COLO668 (cell line): ENCODE measurements at regions not wholly inside any gene's neighbourhood (a gene's known extent, or its start where the extent isn't known, plus 50 kb on each side); places are given as distances from the start of the nearest gene placed in this dataset.

Source experiments
- DNase-seq: peaks from one replicate; lab custom pipeline; 2025; ENCODE audit not compliant: unreplicated experiment; lab: John Stamatoyannopoulos, UW

DNA sequence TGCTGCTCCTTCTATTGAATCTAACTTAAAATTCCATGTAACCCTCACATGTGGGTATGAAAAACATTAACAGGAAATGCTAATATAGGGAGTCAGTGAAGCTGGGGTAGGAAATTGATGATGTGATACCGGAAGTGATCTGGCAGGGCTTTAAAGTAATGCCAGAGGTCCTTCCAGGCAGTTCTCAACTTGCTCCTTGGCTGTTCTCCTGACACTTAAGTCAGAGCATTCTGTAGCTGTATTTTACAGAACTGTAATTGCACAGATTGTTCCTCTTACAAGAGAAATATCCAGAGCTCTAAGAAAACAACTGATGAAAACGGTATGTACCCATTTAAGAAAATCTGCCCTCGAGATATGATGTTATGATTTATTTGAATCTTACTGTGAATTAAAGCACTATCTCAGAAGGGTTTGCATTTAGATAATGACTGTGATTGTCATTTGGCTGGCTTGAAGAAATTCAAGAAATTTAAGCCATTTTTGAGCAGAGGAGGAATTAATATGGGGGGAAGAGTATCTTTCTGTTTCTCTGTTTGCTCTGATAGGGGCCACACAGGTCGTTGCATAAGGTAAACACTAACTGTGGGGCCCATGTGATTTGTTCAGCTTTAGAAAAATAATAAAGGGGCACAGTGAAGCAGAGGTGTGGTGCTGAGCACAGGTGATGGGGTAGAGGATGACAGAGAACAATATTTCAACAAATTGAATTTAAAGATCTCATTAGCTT is 88.4 kb downstream of the BBS10 start:
- DNase-seq, result no peak

DNA sequence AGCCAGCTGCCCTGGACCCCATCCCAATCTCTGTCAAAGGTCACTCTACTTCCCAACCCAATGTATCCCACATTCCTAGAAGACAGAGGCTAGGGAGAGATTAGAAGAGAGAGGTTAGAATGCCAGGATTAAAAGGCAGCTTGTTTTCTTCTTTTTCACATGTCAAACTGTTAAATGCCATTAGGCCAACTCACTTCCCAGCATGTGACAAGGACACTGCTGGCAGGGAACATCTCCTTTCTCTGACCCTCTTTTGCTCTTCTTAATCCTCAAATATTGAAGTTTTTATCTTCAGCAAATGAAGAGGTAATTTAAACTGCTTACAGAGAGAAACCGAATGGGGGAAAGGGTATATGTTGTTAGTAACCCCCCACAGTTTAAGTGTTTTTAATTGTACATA is 89.1 kb downstream of the BBS10 start:
- DNase-seq, result no peak

DNA sequence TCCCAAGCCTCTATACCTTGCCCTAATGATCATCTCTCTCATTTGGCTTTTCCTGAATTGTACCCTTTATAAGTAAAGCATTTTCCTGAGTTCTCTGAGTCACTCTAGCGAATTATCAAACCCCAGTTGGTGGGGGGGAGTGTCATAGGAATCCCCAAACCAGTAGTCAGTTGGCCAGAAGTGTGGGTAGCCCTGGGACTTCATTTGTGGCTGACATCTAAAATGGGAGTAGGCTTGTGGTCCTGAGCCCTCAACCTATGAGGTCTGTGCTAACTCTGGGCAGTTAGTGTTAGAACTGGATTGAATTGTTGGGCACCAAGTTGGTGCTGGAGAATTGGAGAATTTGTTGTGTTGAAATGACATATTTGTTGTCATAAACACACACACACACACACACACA is 91.3 kb downstream of the BBS10 start:
- DNase-seq, result no peak

DNA sequence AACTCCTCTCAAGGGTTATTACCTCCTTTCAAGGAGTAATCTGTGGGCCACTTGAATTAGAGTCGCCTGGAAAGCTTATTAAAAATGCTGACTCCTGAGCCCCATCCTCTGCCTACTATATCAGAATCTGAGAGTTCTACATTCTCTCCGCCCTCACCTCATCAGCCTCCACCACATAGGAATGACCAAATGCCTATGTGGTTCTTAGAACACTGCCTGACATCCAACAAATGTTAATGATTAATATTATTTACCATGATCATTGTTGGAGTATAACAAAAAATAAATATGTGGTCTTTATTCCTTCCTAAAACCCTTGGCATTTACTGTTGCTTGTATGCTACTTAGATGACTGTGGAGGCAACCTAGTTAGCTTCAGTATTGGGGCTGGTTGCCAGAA is 91.9 kb downstream of the BBS10 start:
- no peak for DNase-seq

DNA sequence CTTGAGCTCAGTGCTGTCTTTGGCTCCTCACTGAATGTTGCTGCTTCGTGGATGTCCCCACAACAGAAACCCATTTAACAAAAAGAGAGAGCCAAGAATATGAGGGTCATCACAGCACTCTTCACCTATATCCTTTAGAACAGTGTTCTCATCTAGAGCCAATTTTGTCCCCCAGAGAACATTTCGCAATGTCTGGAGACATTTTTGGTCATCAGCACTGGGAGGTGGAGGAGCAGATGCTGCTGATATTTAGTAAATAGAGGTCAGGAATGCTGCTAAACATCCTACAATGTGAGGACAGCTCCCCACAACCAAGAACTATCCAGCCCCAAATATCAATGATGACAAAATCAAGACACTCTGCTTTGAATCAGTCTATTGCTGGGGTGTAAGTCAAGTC is 92.5 kb downstream of the BBS10 start:
- no peak for DNase-seq

DNA sequence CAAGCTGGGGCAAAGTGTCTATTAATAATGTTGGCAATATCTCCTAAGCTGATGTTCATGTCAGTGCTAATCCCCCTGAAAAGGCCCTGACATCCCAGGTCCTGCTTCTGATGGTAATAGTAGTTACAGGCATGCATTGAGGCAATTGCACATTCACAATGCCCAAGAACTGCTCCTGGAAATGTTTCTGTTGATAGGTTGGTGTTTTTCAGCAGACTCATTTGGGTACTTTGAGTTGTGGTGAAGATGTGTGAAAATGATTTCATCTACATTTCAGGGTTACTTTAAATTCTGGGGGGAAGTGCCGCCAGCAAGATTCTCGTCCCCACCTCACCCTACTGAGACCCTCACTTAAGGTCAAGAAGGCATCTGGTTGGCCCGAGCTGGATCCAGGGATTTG is 92.9 kb downstream of the BBS10 start:
- no peak for DNase-seq

DNA sequence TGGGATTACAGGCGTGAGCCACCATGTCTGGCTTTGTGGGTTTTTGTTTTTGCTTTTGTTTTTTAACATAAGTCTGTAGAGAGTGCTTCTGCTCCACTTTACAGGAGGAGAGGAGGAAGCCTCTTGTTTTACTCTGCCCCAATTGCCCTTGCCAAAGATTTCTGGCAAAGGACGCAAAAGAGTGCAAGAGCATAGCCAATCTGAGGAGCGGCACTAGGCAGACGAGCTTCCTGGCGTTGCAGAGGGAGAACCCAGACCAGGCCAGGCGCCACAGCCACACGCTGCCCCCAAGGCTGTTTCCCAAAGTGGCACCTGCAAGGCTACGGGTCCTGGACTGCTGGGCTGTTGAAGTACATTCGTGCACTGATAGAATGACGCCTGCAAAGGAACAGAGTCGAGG is 96.2 kb downstream of the BBS10 start:
- DNase-seq, result no peak

DNA sequence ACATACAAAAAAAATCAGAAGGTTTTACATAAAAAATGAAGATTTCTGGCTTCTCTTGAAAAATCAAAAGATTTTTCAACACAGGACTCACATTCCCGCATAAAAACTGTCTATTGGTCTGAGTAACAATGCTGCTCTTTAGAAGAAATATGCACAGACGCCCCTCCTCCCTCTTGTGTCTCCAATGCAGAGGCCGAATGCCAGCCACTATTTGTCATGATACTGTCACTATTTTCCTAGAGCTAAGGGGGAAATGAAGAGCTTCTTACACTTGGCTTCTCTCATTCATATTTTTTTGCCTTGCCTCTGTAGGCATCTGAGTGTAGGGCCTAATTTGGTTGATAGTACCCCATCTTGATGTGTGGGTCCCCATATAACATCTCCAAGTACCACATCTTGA is 98.0 kb downstream of the BBS10 start:
- no peak for DNase-seq

DNA sequence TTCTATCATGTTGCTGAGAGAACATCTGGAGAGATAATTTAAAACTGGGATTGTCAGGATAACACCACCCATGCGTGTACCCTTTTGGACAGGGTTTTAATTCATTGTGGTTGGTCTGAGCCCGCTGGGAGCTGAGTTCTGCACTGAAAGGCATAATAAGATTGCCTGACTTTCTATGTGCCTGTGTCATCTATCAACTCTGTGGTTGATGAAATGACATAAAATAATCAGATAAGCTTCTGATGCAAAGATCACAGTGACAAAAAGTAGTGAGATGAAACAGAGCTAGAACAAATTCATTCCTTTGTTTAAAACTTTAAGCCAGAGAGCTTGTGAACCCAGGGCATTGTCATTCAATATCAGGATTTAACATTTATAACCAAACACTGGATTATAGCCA is 98.7 kb downstream of the BBS10 start:
- no peak for DNase-seq

DNA sequence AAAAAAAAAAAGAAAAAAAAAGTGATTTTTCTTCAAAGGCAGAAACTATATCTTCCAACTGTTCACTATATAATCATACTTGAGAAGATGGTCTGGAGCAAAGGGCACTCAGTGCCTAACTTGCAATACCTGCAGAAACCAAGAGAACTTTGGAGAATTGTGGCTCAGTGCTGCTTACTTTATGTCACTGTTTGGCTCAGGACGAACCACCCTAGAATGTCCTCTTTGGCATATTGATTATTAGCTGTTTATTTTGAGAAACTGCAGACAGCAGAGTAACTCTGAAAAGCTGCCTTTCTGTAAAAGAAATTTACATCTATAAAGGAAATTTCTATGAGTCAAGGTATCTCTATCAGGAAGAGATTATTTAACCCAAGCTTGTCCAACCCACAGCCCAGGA is 100.2 kb downstream of the BBS10 start:
- DNase-seq, result no peak

DNA sequence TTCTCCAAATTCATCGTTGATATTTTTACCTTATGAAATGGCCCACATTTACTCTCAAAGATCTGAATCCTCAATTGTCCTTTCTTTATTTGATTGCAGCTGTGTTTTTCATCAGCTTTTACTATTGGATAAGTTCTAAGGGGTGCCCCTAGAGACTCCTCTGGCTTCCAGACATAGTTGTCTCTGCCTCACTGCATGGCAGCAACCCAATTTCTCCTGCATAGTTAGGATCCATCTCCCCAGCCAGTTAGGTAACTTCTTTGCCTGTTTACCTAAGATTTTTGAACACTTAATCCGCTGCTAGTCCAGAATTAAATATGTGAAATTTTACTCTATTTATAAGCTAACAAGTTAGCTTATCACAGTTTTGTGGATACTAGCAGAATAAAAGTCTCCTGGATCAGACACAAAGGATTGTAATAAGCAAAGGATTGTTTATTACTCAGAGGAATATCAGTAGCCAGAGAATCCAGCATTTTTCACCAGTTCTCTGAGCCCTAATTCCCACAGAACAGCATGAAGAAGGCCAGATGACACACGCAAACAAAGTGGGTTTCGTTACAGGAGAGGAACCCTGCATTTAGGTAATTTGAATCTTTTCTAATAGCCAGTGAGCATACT is 101.1 kb downstream of the BBS10 start:
- no peak for DNase-seq

DNA sequence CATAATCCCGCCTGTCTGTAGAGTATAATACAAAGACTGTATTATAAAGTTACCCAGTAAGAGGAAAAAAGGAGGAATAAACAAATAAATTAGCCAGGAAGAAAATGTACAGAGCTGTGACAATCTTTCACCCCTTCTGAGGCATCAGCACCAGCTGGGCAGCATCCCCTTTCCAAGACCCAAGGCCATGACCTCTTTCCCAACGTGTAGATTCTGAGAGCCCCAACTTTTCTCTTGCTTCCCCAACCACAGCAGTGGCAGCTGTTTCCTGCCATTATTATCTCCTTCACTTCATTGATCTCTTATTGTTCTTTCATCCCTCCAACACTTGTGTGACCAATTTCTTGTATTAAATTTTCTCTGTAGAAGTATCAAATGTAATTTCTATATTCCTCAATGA is 101.6 kb downstream of the BBS10 start:
- no peak for DNase-seq

DNA sequence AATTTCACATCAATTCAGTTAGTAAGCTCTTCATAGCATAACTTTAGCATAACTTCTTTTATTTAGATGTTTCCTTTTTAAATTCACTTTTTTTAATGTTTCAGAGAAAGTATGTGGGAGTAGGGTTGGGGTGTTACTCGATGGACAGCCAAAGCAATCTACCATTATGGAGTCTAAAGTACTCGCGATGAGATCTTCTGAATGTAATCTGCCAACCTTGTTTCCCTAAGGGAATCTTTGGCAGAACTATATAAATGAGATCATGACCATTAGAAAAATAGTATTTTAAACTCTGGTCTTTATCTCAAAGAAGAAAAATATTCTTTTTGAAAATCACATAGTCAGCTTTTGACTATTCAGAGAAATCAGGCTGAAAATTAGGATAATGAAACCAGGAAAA is 103.9 kb downstream of the BBS10 start:
- no peak for DNase-seq

DNA sequence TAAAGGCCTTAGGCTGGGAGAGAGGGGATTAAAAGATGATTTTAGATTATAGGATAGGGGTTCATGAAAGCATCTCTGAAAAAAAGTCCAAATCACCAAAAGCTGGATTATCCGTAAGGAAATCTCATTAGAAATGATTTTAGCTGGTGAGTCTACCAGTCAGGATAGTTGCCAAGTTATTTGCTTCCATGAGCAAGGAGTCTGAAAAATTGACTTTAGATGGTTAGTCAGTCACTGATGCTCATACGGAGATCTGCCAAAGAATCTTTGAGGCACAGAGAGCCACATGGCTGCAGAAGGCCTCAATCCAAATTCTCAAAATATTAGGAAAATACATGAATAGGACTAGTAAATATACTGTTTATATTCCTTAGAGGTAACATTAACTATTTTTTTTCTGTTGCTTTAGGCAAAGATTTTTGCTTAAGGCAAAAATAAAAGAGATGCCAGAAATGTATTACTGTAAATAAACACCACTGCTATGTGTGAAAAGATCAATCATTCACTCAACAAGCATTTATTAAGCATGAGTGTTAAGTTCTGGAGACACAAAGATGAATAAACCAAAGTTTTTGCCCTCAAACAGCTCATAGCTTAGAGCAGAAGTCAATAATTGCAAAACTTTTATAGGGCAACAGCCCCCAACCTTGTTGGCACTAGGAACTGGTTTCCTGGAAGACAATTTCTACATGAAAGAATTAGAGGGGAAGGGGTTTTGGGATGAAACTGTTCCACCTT is 105.2 kb downstream of the BBS10 start:
- no peak for DNase-seq

DNA sequence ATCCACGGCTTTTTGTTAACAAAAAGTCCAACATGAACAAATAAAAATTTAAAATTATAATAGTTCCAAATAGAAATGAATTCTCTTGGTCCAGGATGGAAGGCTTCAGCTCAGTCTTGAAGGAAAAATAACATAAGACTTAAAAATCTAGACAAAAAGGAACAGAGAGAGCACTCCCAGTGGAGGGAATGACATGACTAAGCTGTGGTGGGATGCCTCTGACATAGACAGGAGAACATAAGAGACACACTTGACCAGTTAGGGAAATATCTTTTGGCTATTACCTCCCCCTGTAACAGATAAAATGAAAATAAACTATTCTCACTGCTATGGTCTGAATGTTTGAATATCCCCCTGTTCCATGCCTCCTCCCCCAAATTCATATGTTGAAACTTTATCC is 106.8 kb downstream of the BBS10 start:
- DNase-seq, result no peak

DNA sequence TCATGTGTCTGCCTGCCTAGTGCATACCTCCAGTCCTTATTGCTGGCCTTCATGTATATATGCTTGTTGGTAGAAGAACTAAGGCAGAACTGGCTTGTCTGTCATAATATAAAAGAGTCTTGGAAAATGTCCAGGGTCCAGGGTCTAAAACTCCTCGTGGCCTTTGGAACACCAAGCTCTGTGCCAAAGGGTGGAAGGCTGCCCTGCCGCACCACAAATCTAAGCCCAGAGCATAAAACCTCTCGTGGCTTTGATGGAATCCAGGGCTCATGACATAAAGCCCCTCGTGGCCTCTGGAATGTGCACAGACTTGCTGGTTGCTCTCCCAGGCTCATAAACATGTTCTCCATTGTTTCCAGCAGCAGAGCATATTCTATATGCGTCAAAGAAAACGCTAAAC is 107.9 kb downstream of the BBS10 start:
- DNase-seq, result no peak

DNA sequence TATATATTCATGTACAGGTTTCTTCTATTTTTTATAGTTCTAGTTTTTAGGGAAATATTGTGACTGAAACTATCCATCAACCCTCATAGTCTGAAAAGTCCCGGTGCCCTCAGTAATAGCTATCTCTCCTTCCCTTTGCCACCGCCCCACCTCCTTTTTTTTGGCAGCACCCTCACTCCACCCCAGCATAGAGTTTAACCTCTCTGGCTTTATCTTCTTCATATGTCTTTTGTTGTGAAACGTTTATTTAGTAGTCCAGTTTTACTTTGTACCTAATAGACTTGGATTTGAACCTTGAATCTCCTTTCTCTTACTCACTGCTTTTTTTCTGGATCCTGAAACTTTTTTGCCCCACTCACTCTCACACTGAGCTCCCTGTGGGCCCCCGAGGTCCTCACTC is 109.5 kb downstream of the BBS10 start:
- no peak for DNase-seq

DNA sequence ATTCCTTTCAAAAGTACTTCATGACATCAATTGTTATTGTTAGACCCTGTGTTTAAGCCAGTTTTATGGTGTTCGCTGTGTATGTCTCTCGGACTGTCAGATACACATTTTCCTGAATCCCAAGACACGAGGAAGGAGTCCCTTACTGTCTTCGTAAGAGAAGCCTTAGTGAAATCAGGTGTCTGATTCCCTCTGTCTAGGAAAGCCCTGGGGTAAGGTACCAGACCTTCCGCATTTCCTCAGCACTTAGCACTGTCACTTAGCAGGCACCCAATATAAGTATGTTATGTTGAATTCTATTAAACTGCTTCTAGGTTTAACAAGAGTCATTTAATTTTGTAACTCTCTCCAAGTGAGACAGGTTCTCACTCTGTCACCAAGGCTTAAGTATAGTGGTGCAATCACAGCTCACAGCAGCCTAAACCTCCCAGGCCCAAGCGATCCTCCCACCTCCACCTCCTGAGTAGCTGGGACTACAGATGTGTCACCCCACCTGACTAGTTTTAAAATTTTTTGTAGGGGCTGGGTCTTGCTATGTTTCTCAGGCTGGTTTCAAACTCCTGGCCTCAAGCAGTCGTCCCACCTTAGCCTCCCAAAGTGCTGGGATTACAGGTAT is 111.0 kb downstream of the BBS10 start:
- DNase-seq, result no peak

DNA sequence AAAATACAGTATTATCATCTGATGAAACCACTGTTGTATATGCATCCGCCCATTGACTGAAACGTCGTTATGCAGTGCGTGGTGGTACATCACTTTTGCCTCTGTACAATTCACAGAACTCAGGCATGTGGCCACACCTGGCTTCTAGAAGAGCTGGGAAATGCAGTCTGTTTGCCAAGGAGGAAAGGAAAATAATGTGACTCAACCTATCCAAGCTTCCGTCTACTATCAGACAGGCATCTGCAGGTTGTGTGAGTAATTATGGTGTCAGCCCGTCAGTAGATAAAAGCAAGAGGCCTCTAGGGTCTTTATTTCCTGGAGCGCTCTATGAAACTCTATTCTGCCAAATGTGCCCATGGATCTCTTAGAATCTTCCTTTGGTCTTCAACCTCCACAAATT is 111.6 kb downstream of the BBS10 start:
- no peak for DNase-seq

DNA sequence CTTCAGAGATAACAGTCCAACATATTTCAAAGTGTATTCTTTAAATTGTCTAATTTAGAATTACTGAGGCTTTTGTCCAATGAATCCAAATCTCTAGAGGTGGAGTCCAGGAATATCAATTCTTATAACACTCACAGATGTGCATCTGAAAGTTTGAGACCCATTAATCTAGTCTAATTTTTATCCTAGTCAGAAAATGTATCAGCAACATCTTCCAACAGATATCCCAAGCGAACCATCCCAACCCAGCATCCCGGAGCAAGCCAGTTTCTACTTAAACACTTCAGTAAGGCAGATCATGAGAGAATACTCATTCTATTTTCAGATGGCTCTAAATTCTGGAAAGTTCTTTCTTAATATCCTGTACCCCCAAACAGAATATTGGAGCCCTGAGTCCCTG is 113.5 kb downstream of the BBS10 start:
- DNase-seq, result no peak

DNA sequence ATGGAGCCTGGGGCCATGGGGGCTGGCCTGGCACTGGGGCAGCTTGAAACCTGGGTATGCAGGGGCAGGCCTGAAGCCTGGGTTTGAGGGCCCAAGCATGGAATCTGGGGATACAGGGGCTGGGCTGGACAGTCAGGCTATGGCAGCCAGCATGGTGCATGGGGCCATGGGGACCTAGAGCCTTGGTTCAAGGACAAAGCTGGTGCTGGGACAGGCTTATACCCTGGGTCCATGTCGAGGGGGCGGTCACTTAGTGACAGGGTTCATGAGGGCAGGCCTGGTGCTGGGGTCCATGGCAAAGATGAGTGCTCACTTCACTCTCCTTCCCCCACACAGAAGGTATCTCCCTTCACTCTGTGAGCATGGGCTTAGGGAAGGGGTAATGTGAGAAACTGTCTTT is 116.2 kb downstream of the BBS10 start:
- no peak for DNase-seq

DNA sequence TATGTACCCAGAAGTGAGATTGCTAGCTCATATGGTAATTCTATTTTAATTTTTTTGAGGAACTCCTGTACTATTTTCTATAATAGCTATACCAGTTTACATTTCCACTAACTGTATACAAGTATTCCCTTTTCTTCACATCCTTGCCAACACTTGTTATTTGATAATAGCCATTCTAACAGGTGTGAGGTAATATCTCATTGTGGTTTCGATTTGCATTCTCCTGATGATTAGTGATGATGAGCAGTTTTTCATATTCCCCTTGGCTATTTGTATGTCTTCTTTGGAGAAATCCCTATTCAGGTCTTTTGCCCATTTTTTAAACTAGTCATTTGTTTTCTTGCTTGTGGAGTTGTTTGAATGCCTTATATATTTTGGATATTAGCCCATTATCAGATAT is 121.3 kb downstream of the BBS10 start:
- DNase-seq, result no peak
